Upper lobe of left lung (tissue), 4 donors: ENCODE measurements at regions not wholly inside any gene's neighbourhood (a gene's known extent, or its start where the extent isn't known, plus 50 kb on each side); places are given as distances from the start of the nearest gene placed in this dataset.

Source experiments
- EP300 ChIP-seq, 4 donors: sonication (generic); formaldehyde crosslinking; IDR thresholded peaks; one replicate each; pipeline ENCODE4 v1.5.1; 2017; ENCODE audit warnings: antibody characterized with exemption in 4 of 4, control low read depth in 2 of 4
- TF ChIP-seq, protein P1 (sequence below), 6 experiments: fragments of 450-650 bp in 4 of 6; fragments of 200-600 bp in 2 of 6; sonication (generic) in 2 of 6; IDR thresholded peaks; one replicate each; pipeline ENCODE4 v1.5.1; 2016 to 2019; ENCODE audit warnings: antibody characterized with exemption in 6 of 6

DNA sequence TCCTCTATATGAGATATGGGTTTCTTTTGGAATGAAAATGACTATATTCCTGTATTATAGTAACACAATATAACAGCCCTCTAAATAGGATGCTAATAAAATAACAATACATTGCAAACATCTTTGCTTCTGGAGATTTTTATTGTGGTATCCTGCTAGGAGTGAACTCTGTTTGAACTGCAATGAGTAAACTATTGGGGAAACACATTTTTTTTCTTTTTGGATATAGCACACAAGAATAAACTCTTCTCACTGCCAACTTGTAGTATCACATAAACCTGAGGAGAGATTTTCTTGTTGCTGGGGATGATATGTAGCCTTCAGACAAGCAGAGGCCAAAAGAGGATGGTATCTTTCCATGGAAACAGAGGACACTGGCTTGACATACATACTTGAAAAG is 238.2 kb downstream of the C4orf33 start:
- TF ChIP-seq, protein P1, sequence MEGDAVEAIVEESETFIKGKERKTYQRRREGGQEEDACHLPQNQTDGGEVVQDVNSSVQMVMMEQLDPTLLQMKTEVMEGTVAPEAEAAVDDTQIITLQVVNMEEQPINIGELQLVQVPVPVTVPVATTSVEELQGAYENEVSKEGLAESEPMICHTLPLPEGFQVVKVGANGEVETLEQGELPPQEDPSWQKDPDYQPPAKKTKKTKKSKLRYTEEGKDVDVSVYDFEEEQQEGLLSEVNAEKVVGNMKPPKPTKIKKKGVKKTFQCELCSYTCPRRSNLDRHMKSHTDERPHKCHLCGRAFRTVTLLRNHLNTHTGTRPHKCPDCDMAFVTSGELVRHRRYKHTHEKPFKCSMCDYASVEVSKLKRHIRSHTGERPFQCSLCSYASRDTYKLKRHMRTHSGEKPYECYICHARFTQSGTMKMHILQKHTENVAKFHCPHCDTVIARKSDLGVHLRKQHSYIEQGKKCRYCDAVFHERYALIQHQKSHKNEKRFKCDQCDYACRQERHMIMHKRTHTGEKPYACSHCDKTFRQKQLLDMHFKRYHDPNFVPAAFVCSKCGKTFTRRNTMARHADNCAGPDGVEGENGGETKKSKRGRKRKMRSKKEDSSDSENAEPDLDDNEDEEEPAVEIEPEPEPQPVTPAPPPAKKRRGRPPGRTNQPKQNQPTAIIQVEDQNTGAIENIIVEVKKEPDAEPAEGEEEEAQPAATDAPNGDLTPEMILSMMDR (IDR thresholded peaks at IDR 0.05): no peak
- TF ChIP-seq EP300 (IDR thresholded peaks at IDR 0.05): no peak
